ENCODE measurements at regions not wholly inside any gene's neighbourhood (a gene's known extent, or its start where the extent isn't known, plus 50 kb on each side); places are given as distances from the start of the nearest gene placed in this dataset.
"Not testable (repeated sequence)": the region's sequence is repeated elsewhere in the genome, so short reads cannot be mapped to it uniquely, and the experiment has no call there.

DNA sequence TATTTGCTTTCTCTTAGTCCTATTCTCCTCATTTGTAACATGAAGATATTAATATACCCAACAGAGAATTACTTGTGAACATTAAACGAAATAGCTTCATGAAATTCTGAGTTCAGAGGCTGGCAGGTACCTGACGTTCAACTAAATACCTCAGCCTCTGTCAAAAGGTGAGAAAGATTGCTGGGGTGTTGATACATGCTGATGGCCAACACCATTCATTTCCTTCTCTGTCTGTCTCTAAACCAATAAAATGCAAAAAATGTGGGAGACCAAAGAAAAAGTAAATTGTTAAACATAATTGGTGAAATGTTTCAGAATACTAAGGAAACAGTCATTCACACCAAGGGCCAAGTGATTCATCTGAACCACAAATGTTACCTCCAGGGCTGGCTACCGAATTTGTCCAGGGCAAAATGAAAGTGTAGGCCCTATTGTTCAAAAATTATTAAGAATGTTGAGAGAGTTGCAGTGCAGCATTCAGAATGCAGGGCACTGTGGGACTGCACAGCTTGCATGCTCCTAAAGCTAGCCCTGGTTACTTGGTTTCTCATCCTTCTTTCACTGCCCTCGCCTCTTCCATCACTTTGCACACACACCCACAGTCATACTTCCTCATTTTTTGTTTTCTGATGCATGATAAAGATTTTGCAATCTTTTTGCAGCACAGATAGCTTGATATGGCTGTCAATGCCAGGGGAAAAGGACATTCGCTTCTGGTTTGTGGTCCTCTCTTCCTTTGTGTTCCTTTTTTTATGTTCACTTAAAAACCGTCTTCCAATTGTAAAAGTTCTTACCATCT lies 414.3 kb upstream of the NR5A2 start:
- Histone ChIP-seq H3K4me1 (ENCODE audit: control insufficient read depth in 2 of 3, insufficient read depth in 2 of 3, low read depth in 1 of 3, low read length in 3 of 3) (no peaks in the 10 kb centered on the region), H3K36me3 (ENCODE audit: control insufficient read depth in 2 of 3, insufficient read depth in 3 of 3, low read length in 3 of 3) (no peaks in the 10 kb centered on the region), H3K9ac (ENCODE audit: low read length in 3 of 3) (no peak overlapping the region), H3K27me3 (ENCODE audit: control insufficient read depth, insufficient read depth, low read length) (no peaks in the 10 kb centered on the region), H3K9me3 (ENCODE audit: control insufficient read depth in 2 of 3, insufficient read depth in 1 of 3, low read length in 3 of 3) (no peaks in the 10 kb centered on the region), H3K4me3 (ENCODE audit: low read length in 3 of 3) (no peak overlapping the region), H3K27ac (ENCODE audit: low read depth in 2 of 2, low read length in 2 of 2) (no peak overlapping the region)
- intact Hi-C loops (cut with DNase I): no loop called here
- no peak for FAIRE-seq
- DNase-seq: no peak
- TF ChIP-seq, protein P1, sequence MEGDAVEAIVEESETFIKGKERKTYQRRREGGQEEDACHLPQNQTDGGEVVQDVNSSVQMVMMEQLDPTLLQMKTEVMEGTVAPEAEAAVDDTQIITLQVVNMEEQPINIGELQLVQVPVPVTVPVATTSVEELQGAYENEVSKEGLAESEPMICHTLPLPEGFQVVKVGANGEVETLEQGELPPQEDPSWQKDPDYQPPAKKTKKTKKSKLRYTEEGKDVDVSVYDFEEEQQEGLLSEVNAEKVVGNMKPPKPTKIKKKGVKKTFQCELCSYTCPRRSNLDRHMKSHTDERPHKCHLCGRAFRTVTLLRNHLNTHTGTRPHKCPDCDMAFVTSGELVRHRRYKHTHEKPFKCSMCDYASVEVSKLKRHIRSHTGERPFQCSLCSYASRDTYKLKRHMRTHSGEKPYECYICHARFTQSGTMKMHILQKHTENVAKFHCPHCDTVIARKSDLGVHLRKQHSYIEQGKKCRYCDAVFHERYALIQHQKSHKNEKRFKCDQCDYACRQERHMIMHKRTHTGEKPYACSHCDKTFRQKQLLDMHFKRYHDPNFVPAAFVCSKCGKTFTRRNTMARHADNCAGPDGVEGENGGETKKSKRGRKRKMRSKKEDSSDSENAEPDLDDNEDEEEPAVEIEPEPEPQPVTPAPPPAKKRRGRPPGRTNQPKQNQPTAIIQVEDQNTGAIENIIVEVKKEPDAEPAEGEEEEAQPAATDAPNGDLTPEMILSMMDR (IDR thresholded peaks at IDR 0.05; ENCODE audit: borderline replicate concordance, extremely low read depth, insufficient read depth): no peak

DNA sequence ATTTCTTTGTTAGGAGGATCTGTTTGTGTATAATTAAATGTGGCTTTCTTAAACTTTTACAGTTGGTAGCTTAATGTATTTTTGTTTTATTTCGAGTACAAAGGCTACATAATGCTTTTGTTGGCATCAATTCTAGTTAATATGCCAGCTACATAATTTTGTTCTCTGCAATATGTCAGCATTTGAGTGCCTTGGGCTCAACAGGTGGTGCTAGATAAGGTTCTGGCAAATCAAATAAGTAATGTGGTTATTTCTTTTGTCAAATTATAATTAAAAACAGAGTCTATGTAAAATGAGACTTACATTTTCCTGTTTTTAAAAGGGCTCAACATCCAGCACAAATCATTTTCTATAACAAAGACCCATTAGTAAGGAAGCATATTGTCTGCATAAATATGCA lies 410.6 kb upstream of the NR5A2 start:
- intact Hi-C loops (cut with DNase I): no loop called here
- Histone ChIP-seq H3K4me1 (ENCODE audit: control insufficient read depth in 2 of 3, insufficient read depth in 2 of 3, low read depth in 1 of 3, low read length in 3 of 3) (no peaks in the 10 kb centered on the region), H3K27me3 (ENCODE audit: control insufficient read depth, insufficient read depth, low read length) (no peaks in the 10 kb centered on the region), H3K4me3 (ENCODE audit: low read length in 3 of 3) (no peak overlapping the region), H3K27ac (ENCODE audit: low read depth in 2 of 2, low read length in 2 of 2) (no peak overlapping the region), H3K9me3 (ENCODE audit: control insufficient read depth in 2 of 3, insufficient read depth in 1 of 3, low read length in 3 of 3) (no peaks in the 10 kb centered on the region), H3K9ac (ENCODE audit: low read length in 3 of 3) (no peak overlapping the region), H3K36me3 (ENCODE audit: control insufficient read depth in 2 of 3, insufficient read depth in 3 of 3, low read length in 3 of 3) (no peaks in the 10 kb centered on the region)
- TF ChIP-seq, protein P1 (IDR thresholded peaks at IDR 0.05; ENCODE audit: borderline replicate concordance, extremely low read depth, insufficient read depth): no peak
- DNase-seq: no peak
- no peak for FAIRE-seq

DNA sequence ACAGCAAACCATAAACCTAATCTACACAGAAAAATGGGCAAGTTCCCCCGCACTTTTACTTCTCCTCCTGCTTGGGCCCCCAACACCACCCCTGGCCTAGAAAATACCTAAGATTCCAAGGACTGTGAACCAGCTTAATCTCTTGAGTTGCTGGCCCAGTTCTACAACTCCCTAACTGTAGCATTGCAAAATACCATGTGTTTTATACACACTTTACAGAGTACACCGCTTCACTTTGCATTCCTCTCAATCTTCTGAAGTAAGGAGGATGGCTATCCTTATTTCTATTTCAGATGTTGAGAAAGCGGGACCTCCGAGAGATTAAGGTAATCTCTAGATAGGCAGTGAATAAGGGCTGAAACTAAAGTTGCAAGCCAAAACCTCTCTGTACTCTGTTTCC lies 408.3 kb upstream of the NR5A2 start:
- Histone ChIP-seq H3K9me3 (ENCODE audit: control insufficient read depth in 2 of 3, insufficient read depth in 1 of 3, low read length in 3 of 3) (no peaks in the 10 kb centered on the region), H3K27me3 (ENCODE audit: control insufficient read depth, insufficient read depth, low read length) (no peaks in the 10 kb centered on the region), H3K27ac (ENCODE audit: low read depth in 2 of 2, low read length in 2 of 2) (no peak overlapping the region), H3K4me3 (ENCODE audit: low read length in 3 of 3) (no peak overlapping the region), H3K9ac (ENCODE audit: low read length in 3 of 3) (no peak overlapping the region), H3K36me3 (ENCODE audit: control insufficient read depth in 2 of 3, insufficient read depth in 3 of 3, low read length in 3 of 3) (no peaks in the 10 kb centered on the region), H3K4me1 (ENCODE audit: control insufficient read depth in 2 of 3, insufficient read depth in 2 of 3, low read depth in 1 of 3, low read length in 3 of 3) (no peaks in the 10 kb centered on the region)
- TF ChIP-seq, protein P1 (IDR thresholded peaks at IDR 0.05; ENCODE audit: borderline replicate concordance, extremely low read depth, insufficient read depth): no peak
- no peak for DNase-seq
- intact Hi-C loops (cut with DNase I): no loop called here
- FAIRE-seq: no peak

DNA sequence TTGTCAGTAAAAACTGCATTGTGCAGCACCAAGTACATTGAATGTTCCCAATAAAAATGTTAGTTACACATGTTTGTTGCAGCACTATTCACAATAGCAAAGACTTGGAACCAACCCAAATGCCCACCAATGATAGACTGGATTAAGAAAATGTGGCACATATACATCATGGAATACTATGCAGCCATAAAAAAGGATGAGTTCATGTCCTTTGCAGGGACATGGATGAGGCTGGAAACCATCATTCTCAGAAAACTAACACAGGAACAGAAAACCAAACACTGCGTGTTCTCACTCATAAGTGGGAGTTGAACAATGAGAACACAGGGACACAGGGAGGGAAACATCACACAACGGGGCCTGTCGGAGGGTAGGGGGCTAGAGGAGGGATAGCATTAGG lies 401.3 kb upstream of the NR5A2 start:
- H3K4me1 ChIP-seq (ENCODE audit: control insufficient read depth in 2 of 3, insufficient read depth in 2 of 3, low read depth in 1 of 3, low read length in 3 of 3); H3K9ac ChIP-seq (ENCODE audit: low read length in 3 of 3); intact Hi-C loops (cut with DNase I); FAIRE-seq; H3K36me3 ChIP-seq (ENCODE audit: control insufficient read depth in 2 of 3, insufficient read depth in 3 of 3, low read length in 3 of 3); DNase-seq; H3K4me3 ChIP-seq (ENCODE audit: low read length in 3 of 3); H3K27ac ChIP-seq (ENCODE audit: low read depth in 2 of 2, low read length in 2 of 2); H3K27me3 ChIP-seq (ENCODE audit: control insufficient read depth, insufficient read depth, low read length); H3K9me3 ChIP-seq (ENCODE audit: control insufficient read depth in 2 of 3, insufficient read depth in 1 of 3, low read length in 3 of 3): not testable (repeated sequence)

Measured in kidney (tissue), 13 donors.